PC-9 (cell line): ENCODE measurements at regions not wholly inside any gene's neighbourhood (a gene's known extent, or its start where the extent isn't known, plus 50 kb on each side); places are given as distances from the start of the nearest gene placed in this dataset.

ENCODE experiments used
- BruUV-seq: library from RNA; stranded (reverse); fragments of 400-500 nt; replicated peaks from 2 replicates; lab custom pipeline; 2021; lab: Mats Ljungman, UMichigan
- CTCF ChIA-PET: fragments of 300-600 bp; sonication (Branson Sonifier 250); formaldehyde crosslinking; loops from one replicate; lab custom pipeline; 2022; ENCODE audit warnings: antibody characterized with exemption; lab: Charles Lee
- POLR2A ChIA-PET: fragments of 300-600 bp; sonication (Branson Sonifier 250); formaldehyde crosslinking; loops from one replicate; lab custom pipeline; 2022; ENCODE audit warnings: antibody characterized with exemption; ENCODE audit not compliant: unreplicated experiment; lab: Charles Lee
- DNase-seq, 2 experiments: peaks; one replicate each; pipeline versions ENCODE4 v3.0.0 to v3.0.0-alpha.2; 2015 to 2022; ENCODE audit warnings: mixed read lengths in 1 of 2
- H2AFZ ChIP-seq: fragments of 200-600 bp; sonication (generic); 2 replicates; pipeline ENCODE4 v1.8.1; 2017; ENCODE audit warnings: antibody characterized with exemption
- H3F3A ChIP-seq: fragments of 200-600 bp; sonication (generic); 2 replicates; pipeline ENCODE4 v1.8.1; 2017; ENCODE audit warnings: antibody characterized with exemption, mild to moderate bottlenecking, low read depth; ENCODE audit not compliant: insufficient read depth
- H3K27ac ChIP-seq: fragments of 200-600 bp; sonication (generic); 2 replicates; pipeline ENCODE4 v1.6.1; 2016; ENCODE audit warnings: mixed run types
- H3K27me3 ChIP-seq: fragments of 200-600 bp; sonication (generic); 2 replicates; pipeline ENCODE4 v1.6.1; 2016; ENCODE audit warnings: low read depth, mixed run types; ENCODE audit not compliant: insufficient read depth
- H3K36me3 ChIP-seq: fragments of 200-600 bp; sonication (generic); 2 replicates; pipeline ENCODE4 v1.6.1; 2016; ENCODE audit warnings: low read depth, mixed run types
- H3K4me1 ChIP-seq: fragments of 200-600 bp; sonication (generic); replicated peaks from 2 replicates; pipeline ENCODE4 v1.6.1; 2016; ENCODE audit warnings: mixed run types; ENCODE audit not compliant: insufficient read depth
- H3K4me2 ChIP-seq: fragments of 200-600 bp; sonication (generic); 2 replicates; pipeline ENCODE4 v1.6.1; 2017; ENCODE audit warnings: mixed run types
- H3K4me3 ChIP-seq: fragments of 200-600 bp; sonication (generic); 2 replicates; pipeline ENCODE4 v1.6.1; 2016; ENCODE audit warnings: mixed run types
- H3K79me2 ChIP-seq: fragments of 200-600 bp; sonication (generic); 2 replicates; pipeline ENCODE4 v1.6.1; 2017; ENCODE audit warnings: low read depth, mixed run types
- H3K9me2 ChIP-seq: fragments of 200-600 bp; sonication (generic); 2 replicates; pipeline ENCODE4 v1.8.1; 2017; ENCODE audit warnings: mild to moderate bottlenecking; ENCODE audit not compliant: insufficient read depth
- H3K9me3 ChIP-seq: fragments of 200-600 bp; sonication (generic); 2 replicates; pipeline ENCODE4 v1.8.1; 2016; ENCODE audit warnings: low read depth; ENCODE audit not compliant: insufficient read depth
- H4K20me1 ChIP-seq: fragments of 200-600 bp; sonication (generic); 2 replicates; pipeline ENCODE4 v1.8.1; 2017; ENCODE audit not compliant: insufficient read depth
- EZH2 ChIP-seq: fragments of 200-600 bp; sonication (generic); IDR thresholded peaks from 2 replicates; pipeline ENCODE4 v1.8.0; 2017; ENCODE audit warnings: antibody characterized with exemption, low read depth
- intact Hi-C: fragments of 100-400 bp; cut with micrococcal nuclease; formaldehyde crosslinking; loops from one replicate; pipeline ENCODE4 v1.10.0; 2022; ENCODE audit not compliant: unreplicated experiment
- TF ChIP-seq, protein P1 (sequence below): fragments of 200-600 bp; sonication (generic); conservative IDR thresholded peaks from 2 replicates; pipeline ENCODE4 v1.6.1; 2017; ENCODE audit warnings: mixed run types, antibody characterized with exemption, mild to moderate bottlenecking, moderate library complexity

DNA sequence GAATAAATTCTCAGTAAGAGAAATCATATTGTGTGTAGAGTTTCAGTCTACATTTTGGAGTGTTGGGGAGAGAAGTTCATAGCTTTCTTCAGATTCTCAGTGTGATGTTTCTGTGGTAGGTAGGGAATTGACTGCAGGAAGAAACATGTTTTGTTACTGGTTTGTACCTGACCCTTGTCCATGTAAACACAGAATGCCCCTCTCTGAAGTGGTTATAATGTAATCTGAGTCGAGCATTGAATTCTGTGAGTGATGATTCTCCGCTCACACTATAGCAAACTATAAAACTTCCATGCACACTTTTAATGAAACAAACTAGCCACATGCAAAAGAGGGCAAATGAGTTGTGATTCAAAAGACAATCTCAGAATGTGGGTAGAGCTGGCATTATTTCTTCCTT, 433.2 kb downstream of the USP25 start:
- H3K27me3 ChIP-seq = no peaks in the 10 kb centered on the region
- H3K36me3 ChIP-seq = no peaks in the 10 kb centered on the region
- H3F3A ChIP-seq = no peaks in the 10 kb centered on the region
- intact Hi-C loops = no loop called here
- DNase-seq = no peak
- no peaks in the 10 kb centered on the region for H3K4me1 ChIP-seq
- CTCF ChIA-PET = no interaction called here
- H4K20me1 ChIP-seq = no peaks in the 10 kb centered on the region
- H3K9me3 ChIP-seq = no peaks in the 10 kb centered on the region
- TF ChIP-seq, protein P1, sequence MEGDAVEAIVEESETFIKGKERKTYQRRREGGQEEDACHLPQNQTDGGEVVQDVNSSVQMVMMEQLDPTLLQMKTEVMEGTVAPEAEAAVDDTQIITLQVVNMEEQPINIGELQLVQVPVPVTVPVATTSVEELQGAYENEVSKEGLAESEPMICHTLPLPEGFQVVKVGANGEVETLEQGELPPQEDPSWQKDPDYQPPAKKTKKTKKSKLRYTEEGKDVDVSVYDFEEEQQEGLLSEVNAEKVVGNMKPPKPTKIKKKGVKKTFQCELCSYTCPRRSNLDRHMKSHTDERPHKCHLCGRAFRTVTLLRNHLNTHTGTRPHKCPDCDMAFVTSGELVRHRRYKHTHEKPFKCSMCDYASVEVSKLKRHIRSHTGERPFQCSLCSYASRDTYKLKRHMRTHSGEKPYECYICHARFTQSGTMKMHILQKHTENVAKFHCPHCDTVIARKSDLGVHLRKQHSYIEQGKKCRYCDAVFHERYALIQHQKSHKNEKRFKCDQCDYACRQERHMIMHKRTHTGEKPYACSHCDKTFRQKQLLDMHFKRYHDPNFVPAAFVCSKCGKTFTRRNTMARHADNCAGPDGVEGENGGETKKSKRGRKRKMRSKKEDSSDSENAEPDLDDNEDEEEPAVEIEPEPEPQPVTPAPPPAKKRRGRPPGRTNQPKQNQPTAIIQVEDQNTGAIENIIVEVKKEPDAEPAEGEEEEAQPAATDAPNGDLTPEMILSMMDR = no peak
- no peak for TF ChIP-seq EZH2
- no peaks in the 10 kb centered on the region for H3K9me2 ChIP-seq
- no peak overlapping the region for H3K27ac ChIP-seq
- POLR2A ChIA-PET = no interaction called here
- no peak overlapping the region for H2AFZ ChIP-seq
- H3K79me2 ChIP-seq = no peaks in the 10 kb centered on the region
- BruUV-seq = no TSS peak
- no peak overlapping the region for H3K4me2 ChIP-seq
- H3K4me3 ChIP-seq = no peak overlapping the region

DNA sequence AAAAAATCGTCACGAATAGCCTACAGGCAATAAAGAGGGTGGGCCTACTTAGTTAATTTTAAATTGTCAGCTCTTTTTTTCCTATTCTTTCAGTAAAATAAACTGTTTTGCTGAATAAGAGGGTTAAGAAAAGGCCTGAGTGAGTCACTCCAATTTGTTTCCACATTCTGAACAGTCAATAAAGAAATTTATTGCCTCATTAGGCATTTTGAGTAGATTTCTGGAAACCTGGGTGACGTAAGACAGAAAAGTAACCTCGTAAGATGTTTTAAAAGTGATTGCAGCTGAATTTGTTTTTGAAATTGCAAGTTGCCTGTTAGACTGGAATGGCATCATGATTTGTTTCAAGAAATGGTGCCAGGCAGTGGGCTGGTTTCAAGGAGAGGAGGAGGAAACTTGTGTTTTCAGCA, 439.3 kb downstream of the USP25 start:
- ChIA-PET CTCF (no interaction called here), POLR2A (no interaction called here)
- no peak for TF ChIP-seq EZH2
- TF ChIP-seq, protein P1 = no peak
- intact Hi-C loops = no loop called here
- Histone ChIP-seq H4K20me1 (no peaks in the 10 kb centered on the region), H3K27ac (no peak overlapping the region), H3K4me2 (no peak overlapping the region), H3K9me2 (no peaks in the 10 kb centered on the region; the same call in 1 of the 2 replicates), H3K79me2 (no peaks in the 10 kb centered on the region), H3K4me1 (no peaks in the 10 kb centered on the region), H3K9me3 (no peaks in the 10 kb centered on the region), H3F3A (no peaks in the 10 kb centered on the region), H3K36me3 (no peaks in the 10 kb centered on the region), H3K27me3 (no peaks in the 10 kb centered on the region), H2AFZ (no peak overlapping the region), H3K4me3 (no peak overlapping the region)
- no TSS peak for BruUV-seq
- DNase-seq = no peak

DNA sequence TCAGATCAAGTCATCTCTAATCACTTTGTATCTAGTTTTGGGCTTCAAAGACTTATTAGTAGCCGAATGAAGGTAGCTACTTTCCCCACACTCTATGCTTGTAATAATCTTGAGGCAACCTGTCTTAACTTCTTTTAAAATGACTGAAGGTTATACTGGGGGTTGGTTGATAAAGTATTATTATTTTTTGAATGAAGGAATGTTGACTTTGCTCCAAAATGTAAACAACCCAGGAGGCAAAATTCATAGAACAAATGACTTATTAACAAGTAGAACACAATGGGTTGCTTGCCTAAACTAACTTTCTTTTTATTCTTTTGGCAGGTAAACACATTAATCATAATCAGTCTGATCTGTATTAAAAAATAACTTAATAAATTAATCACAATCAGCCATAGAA, 440.0 kb downstream of the USP25 start:
- DNase-seq = no peak
- Histone ChIP-seq H3F3A (no peaks in the 10 kb centered on the region), H3K36me3 (no peaks in the 10 kb centered on the region), H3K79me2 (no peaks in the 10 kb centered on the region), H3K4me1 (no peaks in the 10 kb centered on the region), H3K27ac (no peak overlapping the region), H3K4me2 (no peak overlapping the region), H3K9me2 (no peaks in the 10 kb centered on the region; the same call in 1 of the 2 replicates), H3K4me3 (no peak overlapping the region), H3K9me3 (no peaks in the 10 kb centered on the region), H4K20me1 (no peaks in the 10 kb centered on the region), H2AFZ (no peak overlapping the region), H3K27me3 (no peaks in the 10 kb centered on the region)
- CTCF ChIA-PET = no interaction called here
- no peak for TF ChIP-seq EZH2
- TF ChIP-seq, protein P1 = no peak
- intact Hi-C loops = no loop called here
- no TSS peak for BruUV-seq
- POLR2A ChIA-PET = no interaction called here
